ENCODE measurements at regions not wholly inside any gene's neighbourhood (a gene's known extent, or its start where the extent isn't known, plus 50 kb on each side); places are given as distances from the start of the nearest gene placed in this dataset.
"Not testable (repeated sequence)": the region's sequence is repeated elsewhere in the genome, so short reads cannot be mapped to it uniquely, and the experiment has no call there.

GRCh38 chr7:152913492-152913891, 153.9 kb downstream of the ACTR3B start:
- DNase-seq (no peak), ATAC-seq (peak; percentile 68 to 96 (median 94))
- no peaks in the 10 kb centered on the region for H3K27me3 ChIP-seq
- intact Hi-C loops (cut with DNase I), result no loop called here
- H3K9me3 ChIP-seq, result no peaks in the 10 kb centered on the region
- TF ChIP-seq CTCF (IDR thresholded peaks at IDR 0.05) (no peak), POLR2A (IDR thresholded peaks at IDR 0.05) (no peak)
- H3K36me3 ChIP-seq, result no peaks in the 10 kb centered on the region
- H3K27ac ChIP-seq, result no peak overlapping the region
- H3K4me3 ChIP-seq, result no peak overlapping the region
- 43% methylated on average over 3 of the region's 3 CpGs for WGBS (ENCODE audit: insufficient coverage, low coverage, low lambda C conversion rate, missing lambda C conversion rate)
- H3K4me1 ChIP-seq, result peaks cover 0 to 9% (median 0%) of the 10 kb centered on the region in 4 donors

GRCh38 chr7:152914014-152914844, 154.7 kb downstream of the ACTR3B start:
- Histone ChIP-seq H3K36me3 (no peaks in the 10 kb centered on the region), H3K4me3 (no peak overlapping the region), H3K9me3 (no peaks in the 10 kb centered on the region), H3K27ac (no peak overlapping the region), H3K27me3 (no peaks in the 10 kb centered on the region), H3K4me1 (peaks cover 0 to 9% (median 0%) of the 10 kb centered on the region in 4 donors)
- 93% methylated on average over 5 of the region's 5 CpGs for WGBS (ENCODE audit: insufficient coverage, low coverage, low lambda C conversion rate, missing lambda C conversion rate)
- no peak for DNase-seq
- intact Hi-C loops (cut with DNase I), result no loop called here
- TF ChIP-seq POLR2A (IDR thresholded peaks at IDR 0.05) (no peak), CTCF (IDR thresholded peaks at IDR 0.05) (no peak)
- ATAC-seq, result no peak

GRCh38 chr7:152914845-152915102, 155.2 kb downstream of the ACTR3B start:
- ATAC-seq; H3K27ac ChIP-seq; H3K4me3 ChIP-seq; DNase-seq; H3K9me3 ChIP-seq; intact Hi-C loops (cut with DNase I); H3K27me3 ChIP-seq; H3K36me3 ChIP-seq; H3K4me1 ChIP-seq: not testable (repeated sequence)
- 96% methylated on average over 1 of the region's 1 CpG for WGBS (ENCODE audit: insufficient coverage, low coverage, low lambda C conversion rate, missing lambda C conversion rate)

GRCh38 chr7:152922318-152923081, 162.9 kb downstream of the ACTR3B start:
- no peak overlapping the region for H3K4me3 ChIP-seq
- H3K4me1 ChIP-seq, result peaks cover 0 to 9% (median 0%) of the 10 kb centered on the region in 4 donors
- WGBS (ENCODE audit: insufficient coverage, low coverage, low lambda C conversion rate, missing lambda C conversion rate), result 86% methylated on average over 11 of the region's 16 CpGs
- no peaks in the 10 kb centered on the region for H3K27me3 ChIP-seq
- H3K36me3 ChIP-seq, result no peaks in the 10 kb centered on the region
- ATAC-seq (no peak), DNase-seq (no peak)
- TF ChIP-seq POLR2A (IDR thresholded peaks at IDR 0.05) (no peak), CTCF (IDR thresholded peaks at IDR 0.05) (no peak)
- intact Hi-C loops (cut with DNase I), result no loop called here
- H3K9me3 ChIP-seq, result no peaks in the 10 kb centered on the region
- H3K27ac ChIP-seq, result no peak overlapping the region

- ATAC-seq, result no peak
Observed at GRCh38 chr7:152923711-152924110, 164.2 kb downstream of the ACTR3B start.

More at GRCh38 chr7:152923711-152924110, 164.2 kb downstream of the ACTR3B start:
- Histone ChIP-seq H3K4me1 (peaks cover 0 to 9% (median 0%) of the 10 kb centered on the region in 4 donors), H3K27me3 (no peaks in the 10 kb centered on the region), H3K9me3 (no peaks in the 10 kb centered on the region), H3K4me3 (no peak overlapping the region), H3K27ac (no peak overlapping the region), H3K36me3 (no peaks in the 10 kb centered on the region)
- no peak for TF ChIP-seq POLR2A (IDR thresholded peaks at IDR 0.05)
- TF ChIP-seq CTCF (IDR thresholded peaks at IDR 0.05), result no peak
- WGBS (ENCODE audit: insufficient coverage, low coverage, low lambda C conversion rate, missing lambda C conversion rate), result 94% methylated on average over 6 of the region's 12 CpGs
- DNase-seq, result no peak
- intact Hi-C loops (cut with DNase I), result no loop called here
